NOMO-1 (cell line): ENCODE measurements at regions not wholly inside any gene's neighbourhood (a gene's known extent, or its start where the extent isn't known, plus 50 kb on each side); places are given as distances from the start of the nearest gene placed in this dataset.
"Not testable (repeated sequence)": the region's sequence is repeated elsewhere in the genome, so short reads cannot be mapped to it uniquely, and the experiment has no call there.

ENCODE experiments used
- DNase-seq, 2 experiments: peaks; one replicate each; lab custom pipeline; 2025; ENCODE audit not compliant: unreplicated experiment in 2 of 2; lab: John Stamatoyannopoulos, UW

- no peak for DNase-seq
Observed at GRCh38 chr5:99621772-99622681, 693.2 kb upstream of the CHD1 start.

DNA sequence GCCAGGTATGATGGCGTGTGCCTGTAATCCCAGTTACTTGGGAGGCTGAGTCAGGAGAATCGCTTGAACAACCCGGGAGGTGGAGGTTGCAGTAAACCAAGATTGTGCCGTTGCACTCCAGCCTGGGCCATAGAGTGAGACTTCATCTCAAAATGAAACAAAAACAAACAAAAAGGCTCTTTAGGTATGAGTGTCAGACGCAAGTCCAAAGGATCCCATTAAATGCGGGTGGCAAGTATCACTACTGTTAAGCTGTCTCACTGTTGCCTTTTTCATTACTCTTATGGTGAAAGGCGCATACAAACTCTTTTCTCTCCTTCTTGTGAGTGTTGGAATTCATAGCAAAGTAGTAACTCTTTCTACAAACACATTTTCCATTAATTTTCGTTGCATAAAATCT, 688.5 kb upstream of the CHD1 start:
- no peak for DNase-seq

DNA sequence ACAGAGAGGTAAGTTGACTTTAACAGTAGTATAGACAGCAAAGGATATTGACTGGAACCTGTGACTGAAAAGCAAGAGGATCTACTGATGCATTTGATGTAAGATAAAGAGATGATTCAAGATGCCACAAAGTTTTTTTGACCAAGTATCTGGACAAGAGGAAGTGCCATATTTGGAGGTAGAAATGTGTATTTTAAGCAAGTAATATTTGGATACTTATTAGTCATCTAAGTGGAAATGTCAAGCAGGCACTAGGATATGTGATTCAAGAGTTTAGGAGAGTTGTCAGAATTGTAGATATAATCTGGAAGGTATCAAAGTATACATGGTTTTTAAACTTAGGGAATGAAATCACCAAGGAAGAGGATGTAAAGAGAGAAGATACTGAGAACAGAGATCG, 686.1 kb upstream of the CHD1 start:
- DNase-seq, result no peak

DNA sequence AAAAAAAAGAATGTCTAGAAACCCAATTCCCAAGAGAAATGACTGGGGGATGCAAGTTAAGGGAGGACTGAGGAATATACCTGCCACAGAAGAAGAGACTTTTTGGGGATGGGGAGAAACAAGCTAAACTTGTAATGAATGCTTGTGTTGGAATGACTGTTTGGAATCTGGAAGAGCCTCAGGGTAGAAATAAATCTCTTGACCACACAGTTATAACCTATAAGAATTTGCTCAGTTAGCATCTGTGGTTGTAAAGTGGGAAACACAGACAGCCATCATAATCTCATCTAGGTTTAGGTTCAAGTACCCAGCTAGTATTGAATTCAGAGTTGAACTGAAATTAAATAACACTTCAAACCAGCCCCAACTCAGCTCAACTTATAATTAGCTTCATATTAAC, 678.3 kb upstream of the CHD1 start:
- DNase-seq, result no peak

DNA sequence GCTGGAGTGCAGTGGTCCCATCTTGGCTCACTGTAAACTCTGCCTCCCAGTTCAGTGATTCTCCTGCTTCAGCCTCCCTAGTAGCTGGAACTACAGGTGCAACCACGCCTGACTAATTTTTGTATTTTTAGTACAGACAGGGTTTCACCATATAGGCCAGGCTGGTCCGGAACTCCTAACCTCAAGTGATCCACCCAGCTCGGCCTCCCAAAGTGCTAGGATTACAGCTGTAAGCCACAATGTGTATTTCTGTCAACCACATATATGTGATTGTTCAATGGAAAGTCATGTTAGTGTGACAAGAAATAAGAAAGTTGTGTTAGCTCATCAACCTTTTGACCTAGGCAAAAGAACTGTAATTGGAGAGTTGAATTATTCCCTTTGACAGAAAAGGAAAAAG, 677.1 kb upstream of the CHD1 start:
- peak; percentile 37 to 71 for DNase-seq

DNA sequence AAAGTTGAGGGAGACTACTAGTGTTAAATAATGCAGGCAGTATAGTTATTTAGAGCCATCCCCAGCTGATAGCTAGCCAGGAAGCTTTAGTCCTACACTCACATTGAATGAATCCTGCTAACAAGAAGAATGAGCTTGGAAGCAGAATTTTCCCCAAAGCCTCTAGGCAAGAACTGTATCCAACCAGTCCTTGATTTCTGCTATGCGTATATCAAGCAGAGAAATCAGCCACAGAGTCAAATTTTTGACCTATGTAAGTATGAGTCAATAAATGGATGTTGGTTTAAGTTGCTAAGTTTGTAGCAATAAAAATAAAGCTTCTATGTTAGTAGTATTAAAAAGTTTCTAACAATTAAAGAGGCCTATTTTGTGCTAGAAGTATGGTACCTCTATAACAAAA, 672.1 kb upstream of the CHD1 start:
- no peak for DNase-seq

GRCh38 chr5:99590806-99591205, 662.0 kb upstream of the CHD1 start:
- no peak for DNase-seq

DNA sequence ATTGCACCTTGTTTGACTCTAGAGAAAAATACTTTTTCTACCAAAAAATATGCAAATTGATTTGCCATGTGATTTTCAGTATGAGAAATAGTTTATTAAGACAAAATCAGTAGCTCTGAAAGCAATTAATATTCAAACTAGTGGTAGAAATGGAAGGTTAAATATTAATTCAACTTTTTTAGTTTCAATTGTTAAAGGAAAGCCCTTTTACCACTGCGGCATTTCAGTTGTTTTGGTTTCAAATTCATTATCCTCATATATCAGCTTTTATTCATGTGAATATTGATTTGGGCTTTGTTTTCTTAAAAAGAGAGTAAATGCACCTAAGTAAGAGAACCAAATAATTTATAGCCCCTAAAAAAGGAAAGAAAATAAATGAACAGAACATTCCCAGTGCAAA, 660.6 kb upstream of the CHD1 start:
- no peak for DNase-seq

GRCh38 chr5:99587983-99588382, 659.2 kb upstream of the CHD1 start:
- no peak for DNase-seq

GRCh38 chr5:99586878-99587277, 658.1 kb upstream of the CHD1 start:
- no peak for DNase-seq

DNA sequence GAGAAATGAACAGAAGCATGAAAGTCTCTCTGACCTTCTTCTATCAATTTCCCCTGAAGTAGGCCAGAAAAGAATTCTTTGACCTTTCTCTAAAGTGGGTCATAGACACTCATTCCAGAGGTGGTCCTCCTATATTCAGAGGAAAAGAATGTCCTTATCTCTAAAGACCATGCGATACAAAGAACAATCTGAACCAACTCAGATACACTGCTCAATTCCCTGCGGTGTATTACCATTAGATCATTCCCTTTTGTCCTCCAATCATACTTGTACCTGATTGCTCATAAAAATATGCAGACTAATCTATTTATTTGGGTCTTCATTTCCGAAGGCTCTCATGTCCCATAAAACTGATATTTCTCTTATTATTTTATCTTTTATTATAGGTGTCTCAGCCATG, 652.4 kb upstream of the CHD1 start:
- not testable (repeated sequence) for DNase-seq

DNA sequence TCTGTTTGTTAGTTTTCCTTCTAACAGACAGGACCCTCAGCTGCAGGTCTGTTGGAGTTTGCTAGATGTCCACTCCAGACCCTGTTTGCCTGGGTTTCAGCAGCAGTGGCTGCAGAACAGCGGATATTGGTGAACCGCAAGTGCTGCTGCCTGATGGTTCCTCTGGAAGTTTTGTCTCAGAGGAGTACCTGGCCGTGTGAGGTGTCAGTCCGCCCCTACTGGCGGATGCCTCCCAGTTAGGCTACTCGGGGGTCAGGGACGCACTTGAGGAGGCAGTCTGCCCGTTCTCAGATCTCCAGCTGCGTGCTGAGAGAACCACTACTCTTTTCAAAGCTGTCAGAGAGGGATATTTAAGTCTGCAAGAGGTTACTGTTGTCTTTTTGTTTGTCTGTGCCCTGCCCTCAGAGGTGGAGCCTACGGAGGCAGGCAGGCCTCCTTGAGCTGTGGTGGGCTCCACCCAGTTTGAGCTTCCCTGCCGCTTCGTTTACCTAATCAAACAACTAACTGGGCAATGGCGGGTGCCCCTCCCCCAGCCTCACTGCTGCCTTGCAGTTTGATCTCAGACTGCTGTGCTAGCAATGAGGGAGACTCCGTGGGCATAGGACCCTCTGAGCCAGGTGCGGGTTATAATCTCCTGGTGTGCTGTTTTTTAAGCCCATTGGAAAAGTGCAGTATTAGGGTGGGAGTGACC, 634.3 kb upstream of the CHD1 start:
- DNase-seq, result not testable (repeated sequence)

- DNase-seq, result no peak
Observed at GRCh38 chr5:99553211-99553810, 624.5 kb upstream of the CHD1 start.

GRCh38 chr5:99544356-99544755, 615.5 kb upstream of the CHD1 start:
- DNase-seq, result no peak

DNA sequence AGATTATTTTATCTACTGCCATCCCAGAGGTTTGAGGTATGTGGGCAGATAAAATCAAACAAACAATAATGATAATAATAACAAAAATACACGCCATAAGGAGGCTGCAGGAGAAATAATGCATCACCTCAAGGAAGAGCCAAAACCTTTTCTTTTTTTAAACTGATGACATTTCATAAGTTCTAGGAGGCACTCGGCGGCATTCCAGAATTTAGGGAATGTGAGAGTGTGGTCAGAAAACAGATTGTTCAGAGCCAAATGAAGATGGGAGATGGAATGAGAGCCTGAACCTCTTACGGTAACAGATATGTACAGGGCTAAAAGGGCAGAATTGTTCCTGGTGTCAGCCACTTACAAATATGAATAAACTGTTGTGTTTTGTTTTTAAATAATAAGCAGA, 615.0 kb upstream of the CHD1 start:
- no peak for DNase-seq

- DNase-seq, result not testable (repeated sequence)
Observed at GRCh38 chr5:99534241-99534640, 605.4 kb upstream of the CHD1 start.

DNA sequence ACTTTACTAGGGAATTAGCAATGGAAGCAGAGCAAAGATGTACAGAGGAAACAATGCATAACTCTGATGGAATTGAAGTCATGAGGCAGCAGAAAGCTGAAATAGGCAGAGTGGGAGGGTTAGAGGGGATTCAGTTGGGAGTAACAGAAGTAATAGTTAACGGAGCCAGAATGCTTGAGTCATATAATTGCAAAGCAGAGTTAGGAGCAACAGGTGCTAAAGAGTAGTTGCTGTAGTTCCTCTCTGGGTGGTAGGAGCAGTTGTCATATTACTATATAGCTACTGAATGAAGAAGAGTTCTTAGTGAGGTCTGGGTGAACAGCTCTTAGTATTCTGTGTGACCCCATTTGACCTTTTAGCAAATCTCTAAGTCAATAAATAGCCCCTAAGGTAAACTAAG, 592.9 kb upstream of the CHD1 start:
- not testable (repeated sequence) for DNase-seq

DNA sequence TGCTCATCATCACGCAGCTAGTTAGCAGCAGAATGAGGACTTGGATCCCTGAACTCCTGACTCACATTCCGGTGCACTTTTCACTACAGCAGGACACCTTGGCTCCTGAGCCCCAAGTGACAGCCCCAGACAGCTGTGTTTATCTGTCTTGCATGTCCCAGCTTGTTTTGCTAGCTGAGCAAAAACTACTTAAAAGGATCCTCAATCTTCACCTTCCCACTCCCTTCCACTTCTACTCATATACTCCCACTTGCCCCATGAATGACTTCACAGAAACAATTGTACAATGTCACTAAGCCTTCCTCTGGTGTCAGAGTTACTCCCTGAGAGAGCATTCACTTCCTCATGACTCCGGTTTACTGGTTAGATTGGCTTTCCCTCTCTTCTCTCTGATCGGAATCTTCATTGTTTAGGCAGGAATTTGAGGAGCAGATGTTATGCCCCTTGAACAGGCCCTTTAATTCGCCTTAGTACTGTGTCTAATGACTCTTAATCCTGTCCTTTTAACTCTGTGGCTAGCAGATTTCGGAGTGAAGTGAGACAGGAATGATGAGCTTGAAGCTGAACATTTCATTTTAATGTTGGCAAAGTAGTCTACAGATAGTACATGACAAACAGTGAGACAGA, 587.2 kb upstream of the CHD1 start:
- DNase-seq, result not testable (repeated sequence)

GRCh38 chr5:99510237-99510866, 581.5 kb upstream of the CHD1 start:
- not testable (repeated sequence) for DNase-seq

- DNase-seq, result not testable (repeated sequence)
Observed at GRCh38 chr5:99509064-99509463, 580.3 kb upstream of the CHD1 start.

DNA sequence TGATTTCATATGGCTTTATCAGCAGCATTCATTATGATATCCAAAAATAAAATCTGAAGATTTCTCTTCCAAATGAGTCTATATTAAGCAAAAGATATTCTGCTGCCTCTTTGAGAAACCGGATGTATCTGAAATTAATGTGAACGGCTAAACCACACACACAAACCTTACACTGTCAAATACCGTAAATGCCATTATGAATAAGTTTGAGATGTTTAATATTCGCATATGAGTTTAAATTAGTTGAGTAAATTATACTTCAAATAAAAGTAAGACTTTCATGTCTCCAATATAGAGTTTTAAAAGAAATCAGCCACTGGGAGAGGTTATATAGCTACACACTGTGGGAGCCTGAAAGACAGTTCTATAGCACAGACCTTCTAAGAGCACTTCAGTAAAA, 566.6 kb upstream of the CHD1 start:
- DNase-seq, result peak in 1 of 2 experiments; percentile 9
